NCI-H748 treated with DMSO at 0.1 percent for 48 hours (cell line): ENCODE measurements at regions not wholly inside any gene's neighbourhood (a gene's known extent, or its start where the extent isn't known, plus 50 kb on each side); places are given as distances from the start of the nearest gene placed in this dataset.

Experiments used
- DNase-seq: peaks from one replicate; lab custom pipeline; 2025; lab: John Stamatoyannopoulos, UW

DNA sequence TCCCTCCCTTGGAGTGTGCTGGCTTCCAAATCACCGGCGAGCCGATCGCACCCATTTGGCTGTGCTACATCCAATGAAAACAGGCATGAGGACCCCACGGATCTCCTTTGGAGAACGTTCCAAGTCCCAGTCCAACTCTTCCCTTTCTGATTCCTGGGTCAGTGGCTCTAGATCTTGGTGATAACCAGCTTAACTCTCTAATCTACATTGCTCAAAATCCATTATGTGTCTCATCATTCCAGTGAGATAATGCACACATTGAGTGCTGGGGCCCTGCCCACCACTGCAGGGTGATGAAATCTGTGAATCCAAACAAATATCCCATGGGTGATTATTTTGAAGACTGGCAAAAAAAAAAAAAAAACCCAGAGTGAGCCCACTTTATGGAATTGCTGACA, 232.7 kb upstream of the COPS8 start:
- DNase-seq, result no peak

DNA sequence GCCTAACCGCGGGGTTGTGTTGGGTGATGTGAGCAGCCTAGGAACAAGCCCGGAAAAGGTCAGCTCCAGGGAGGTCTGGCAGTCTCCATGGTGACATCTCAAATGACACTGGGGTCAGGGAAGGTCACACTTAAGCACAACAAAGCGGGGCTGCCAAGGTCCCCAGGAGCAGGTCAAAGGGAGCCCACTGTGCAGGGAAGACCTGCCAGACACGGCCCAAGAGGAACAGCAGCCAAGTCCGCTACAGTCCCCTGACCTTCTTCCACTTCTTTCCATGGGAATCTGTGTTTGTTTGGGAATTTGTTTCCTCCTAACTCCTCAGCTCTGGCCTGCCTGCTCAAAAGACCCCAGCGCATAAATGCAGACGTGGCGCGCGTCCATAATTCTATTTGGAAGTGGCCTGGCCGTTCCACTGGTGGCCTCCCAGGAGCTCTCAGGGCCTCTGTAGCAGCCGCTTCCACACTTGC, 232.1 kb upstream of the COPS8 start:
- no peak for DNase-seq

DNA sequence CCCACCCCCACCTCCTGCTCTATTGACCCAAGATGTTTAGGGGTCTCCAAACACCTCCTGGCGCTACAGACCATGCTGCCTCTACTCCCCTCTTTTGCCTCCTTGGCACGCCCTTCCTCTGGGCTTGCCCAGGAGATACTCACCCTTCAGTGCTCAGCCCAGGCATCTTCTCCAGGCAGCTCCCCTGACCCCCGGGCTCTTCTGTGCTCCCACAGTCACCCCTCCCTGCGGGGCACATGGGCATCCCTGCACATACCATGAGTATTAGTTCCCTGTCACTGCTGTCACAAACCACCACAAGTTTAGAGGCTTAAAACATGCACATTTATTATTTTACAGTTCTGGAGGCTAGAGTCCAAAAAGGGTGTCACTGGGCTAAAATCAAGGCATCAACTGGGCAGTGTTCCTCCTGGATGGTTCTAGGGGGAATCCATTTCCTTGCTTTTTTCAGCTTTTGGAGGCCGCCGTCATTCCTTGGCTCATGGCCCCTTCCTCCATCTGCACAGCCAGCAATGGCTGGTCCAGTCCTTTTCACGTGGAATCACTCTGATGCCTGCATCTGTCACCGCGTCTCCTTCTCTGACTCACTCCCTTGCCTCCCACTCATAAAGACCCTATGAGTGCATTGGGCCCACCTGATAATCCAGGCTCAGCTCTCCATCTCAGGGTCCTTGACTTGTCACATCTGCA, 230.4 kb upstream of the COPS8 start:
- DNase-seq, result no peak

DNA sequence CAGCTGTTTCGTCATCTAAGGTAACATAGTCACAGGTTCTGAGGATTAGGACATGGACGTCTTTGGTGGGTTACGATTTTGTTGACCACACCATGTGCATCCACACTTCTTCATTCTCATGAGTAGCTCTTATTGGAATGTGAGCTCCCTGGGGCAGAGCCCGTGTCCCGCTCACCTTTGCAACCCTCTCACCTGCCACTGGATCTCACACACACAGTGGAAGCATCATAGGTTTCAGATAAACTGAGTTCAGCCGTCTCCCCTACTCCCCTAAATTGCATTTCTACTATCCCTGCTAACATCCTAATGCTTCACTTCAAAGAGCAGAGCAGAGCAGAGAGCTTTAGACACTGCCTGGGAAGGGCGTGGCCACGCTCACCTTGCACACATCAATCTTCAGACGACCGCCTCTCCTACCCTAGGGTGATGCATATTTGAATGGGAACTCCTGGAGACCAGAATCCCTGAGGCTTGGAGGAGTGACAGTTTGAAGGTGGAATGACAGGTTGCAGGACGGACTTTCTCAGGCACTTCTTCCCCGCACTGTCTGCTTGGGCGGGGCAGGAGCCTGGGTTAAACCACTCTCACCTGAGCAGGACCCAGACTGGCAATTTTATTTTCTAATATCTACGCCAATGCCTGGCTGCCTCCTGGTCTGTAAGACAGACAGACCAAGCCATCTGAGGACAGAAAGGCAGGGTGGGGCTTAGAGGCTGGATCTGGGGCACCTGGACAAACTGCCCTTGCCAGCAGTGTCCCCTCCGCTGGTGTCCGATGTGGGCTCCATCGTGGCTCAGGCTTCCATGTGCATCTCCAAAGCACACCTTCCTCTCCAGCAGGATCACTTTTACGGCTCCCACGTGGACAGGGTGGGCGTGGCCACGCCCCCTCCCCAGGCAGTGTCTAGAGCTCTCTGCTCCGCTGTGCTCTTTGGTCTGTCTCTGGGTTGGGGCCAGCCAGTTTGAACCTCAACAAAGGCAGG, 229.5 kb upstream of the COPS8 start:
- no peak for DNase-seq

DNA sequence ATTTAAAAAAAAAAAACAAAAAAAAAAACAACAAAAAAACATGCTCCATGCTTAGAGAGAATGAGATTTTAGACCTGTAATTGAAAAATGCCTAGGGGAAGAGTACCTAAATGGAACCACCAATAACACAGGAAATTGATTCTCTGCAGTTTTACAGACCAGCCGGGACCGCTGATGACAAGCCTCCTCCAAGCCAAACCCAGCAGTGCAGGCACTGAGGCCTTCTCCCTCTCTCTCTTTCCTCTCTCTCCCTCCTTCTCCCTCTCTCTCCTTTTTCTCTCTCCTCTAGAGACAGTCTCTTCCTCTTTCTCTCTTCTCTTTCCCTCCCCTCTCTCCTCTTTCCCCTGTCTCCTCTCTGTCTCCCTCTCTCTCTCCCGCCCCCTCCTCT, 228.8 kb upstream of the COPS8 start:
- no peak for DNase-seq

DNA sequence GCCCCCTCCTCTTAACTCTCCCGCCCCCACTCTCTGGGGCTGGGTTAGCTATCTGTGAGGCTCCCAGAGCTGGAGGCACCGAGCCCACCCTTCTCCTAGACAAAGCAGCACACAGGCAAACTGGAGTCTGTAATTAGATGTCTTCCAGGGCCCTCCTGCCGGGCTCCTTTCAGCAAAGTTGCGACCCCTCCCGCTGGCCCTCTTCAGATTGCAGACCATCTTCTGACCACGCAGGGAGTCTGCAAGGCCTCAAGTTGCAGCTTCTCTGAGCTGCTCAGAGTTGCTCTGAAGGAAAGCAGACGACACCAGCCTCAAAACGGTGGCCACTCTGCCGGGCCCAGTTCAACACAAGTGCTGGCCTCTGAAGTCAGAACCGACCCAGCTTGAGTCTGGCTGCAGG, 228.4 kb upstream of the COPS8 start:
- DNase-seq, result no peak

DNA sequence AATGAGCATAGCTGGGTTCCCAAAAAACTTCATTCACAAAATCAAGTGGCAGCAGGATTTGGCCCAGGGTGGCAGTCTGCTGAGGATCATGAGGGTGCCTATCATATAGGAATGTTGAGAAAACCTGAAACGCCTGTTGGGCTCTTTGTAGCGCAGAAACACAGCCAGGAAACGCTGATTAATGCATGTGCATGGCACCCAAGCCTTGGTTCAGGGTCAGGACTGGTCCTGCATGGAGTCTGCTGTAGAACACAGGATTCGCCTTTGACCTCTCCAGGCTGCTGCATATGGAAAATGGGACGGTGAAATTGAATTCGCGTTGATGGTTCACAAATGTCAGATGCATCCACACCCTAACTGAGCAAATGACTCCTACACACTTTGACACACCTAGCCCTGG, 227.9 kb upstream of the COPS8 start:
- no peak for DNase-seq

DNA sequence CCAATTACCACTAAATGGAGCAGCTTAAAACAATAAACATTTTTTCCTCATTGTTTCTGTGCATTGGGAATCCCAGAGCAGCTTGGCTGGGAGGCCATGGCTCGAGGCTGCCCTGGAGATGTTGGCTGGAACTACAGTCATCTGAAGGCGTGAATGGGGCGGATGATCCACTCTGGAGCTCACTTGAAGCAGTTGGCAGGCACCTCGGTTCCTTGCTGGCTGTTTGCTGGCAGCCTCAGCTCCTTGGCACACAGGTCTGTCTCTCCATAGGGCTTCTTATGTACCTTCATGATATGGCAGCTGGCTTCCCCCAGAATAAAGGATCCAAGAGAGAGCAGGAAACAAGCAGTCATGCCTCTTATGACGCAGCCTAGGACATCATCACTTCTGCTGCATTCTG, 227.0 kb upstream of the COPS8 start:
- DNase-seq, result no peak

DNA sequence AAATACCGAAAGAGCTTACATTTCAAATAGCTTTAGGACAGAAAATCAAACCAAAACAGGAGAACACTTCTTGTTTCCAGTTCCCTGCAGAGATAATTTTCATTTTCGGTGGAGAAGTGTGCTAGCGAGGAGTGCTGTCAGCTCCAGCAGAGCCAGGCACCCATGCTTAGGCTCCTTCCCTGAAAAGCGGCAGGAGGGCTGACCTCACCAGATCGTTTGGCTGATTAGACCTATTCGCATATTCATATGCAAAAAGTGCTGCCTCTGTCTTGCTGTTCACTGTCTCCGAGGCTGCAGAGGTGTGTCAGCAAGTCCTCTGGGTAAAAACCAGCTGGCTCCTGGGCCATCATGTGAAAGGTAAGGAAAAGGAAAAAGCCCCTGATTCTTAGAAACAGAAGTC, 225.8 kb upstream of the COPS8 start:
- no peak for DNase-seq

DNA sequence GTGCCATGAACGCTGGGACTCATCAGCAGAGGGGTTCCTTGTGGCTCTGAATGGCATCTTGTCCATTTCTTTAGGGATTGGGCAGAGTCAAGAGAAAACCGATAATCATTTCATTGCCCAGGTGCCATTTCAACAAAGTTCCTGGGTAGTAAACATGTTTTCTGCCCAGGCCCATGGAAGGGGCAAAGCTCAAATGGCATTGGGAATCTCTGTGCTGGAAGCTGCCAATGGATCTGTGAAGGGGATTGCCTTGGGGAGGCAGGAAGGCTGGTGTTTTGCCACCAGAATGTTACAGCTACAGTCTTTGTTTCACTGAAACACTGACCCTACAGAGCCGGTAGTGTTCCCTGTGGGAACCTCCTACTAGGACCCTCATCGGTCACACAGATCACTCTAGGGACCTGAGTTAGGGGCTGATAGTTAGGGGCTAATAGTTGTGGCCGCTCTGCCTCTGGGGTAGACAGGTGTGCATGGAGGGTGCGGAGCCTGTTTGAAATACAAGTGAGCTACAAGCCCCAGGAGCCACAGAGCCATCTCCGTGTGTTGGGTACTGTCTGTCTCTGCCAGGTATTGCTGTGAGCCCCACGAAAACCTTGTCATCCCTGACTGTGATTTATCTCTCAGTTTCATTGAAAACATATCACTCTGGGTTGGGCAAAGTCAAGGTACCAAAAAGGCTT, 224.4 kb upstream of the COPS8 start:
- no peak for DNase-seq

DNA sequence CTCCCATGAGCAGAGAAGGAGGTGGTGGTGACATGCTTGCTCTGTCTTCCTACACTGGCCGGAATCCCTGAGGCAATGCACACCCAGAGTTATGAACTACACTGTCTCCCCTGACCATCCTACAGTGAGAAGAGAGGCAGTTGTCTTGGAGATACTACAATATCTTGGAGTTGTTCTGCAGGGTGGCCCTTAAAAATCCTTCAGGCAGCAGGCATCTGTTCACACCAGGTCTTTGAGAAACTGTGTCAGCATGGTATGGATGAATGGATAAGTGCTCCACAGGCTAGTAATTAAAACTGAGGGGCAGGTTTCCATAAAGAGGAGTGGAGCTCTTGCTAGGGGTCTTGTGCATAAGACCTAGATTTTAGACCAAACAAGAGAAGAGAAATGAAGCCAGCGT, 223.7 kb upstream of the COPS8 start:
- DNase-seq, result no peak

DNA sequence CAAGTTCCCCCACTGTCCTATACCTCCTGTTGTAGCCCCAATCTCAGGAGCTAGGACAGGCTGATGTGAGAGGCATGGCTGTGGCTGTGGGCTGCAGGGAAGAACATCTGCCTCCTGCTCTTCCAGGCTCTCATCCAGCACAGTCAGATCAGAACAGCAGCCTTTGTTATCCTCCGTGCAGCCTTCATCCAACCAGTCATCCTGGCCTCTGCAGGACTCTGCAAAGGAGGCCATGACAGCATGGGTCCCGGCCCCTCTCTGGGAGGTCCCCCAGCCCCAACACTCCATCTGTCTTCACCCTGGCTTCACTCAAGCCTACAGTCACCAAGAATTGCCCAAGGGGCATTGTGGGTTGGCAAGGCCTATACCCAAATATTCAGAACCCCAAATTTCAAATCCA, 223.2 kb upstream of the COPS8 start:
- no peak for DNase-seq

DNA sequence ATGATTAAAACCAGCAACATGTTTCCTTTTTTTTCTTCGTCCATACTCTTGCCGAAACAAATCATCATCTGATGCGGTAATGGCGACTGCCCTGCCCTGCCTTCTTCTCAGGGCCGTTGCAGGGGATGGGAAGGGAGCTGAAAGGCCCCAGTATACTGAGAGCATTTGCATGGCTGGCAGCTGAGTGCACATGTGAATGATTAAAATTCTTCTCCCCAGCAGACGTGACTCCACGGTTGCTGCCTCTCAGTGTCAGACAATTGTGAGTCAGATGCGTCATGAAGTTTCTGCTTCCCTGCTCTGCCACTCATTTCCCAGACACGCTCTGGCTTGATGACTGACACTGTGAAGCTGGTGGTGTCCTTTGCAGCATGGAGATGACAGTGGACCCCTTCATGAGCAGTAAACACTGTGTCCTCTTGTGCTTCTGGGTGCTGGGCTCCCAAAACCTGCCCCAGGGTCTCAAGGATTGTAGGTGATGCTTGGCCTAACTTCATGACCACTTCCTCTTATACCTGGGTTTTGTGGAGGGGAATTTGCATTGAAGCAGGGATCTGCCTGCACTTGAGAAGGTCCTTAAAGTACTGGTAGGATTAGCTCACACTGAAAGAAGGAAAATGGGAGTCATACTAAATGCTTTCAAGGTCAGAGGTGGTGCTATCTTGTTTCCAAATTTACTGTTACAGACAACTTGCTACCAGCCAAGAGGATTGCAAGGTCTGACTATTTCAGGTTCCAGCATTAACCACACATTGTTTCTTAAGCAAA, 222.5 kb upstream of the COPS8 start:
- no peak for DNase-seq

DNA sequence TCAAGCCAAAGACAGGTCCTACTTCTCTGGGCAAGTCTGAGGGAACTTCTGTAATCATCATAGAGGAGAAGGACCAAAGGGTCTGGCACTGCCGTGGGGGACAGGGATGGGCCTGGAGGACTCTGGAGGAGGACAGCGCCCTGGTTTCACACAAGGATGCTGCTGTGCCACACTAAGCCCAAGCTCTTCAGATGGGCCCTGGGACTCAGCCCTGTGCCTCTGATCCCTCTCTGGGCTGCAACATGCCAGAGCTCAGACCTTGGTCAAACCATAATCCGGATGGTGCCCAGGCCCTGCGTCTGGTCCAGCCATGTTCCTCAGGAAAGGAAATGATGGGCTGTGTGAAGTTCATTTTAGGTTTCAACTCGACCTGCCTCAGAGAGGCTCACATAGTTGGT, 222.0 kb upstream of the COPS8 start:
- DNase-seq, result no peak

DNA sequence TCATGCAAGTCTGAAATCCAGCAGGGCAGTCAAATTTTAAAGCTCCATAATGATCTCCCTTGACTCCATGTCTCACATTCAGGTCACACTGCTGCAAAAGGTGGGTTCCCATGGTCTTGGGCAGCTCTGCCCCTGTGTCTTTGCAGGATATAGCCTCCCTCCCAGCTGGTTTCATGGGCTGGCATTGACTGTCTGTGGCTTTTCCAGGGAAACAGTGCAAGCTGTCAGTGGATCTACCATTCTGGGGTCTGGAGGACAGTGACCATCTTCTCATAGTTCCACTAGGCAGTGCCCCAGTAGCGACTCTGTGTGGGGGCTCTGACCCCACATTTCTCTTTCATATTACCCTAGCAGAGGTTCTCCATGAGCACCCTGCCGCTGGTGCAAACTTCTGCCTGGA, 220.6 kb upstream of the COPS8 start:
- DNase-seq, result no peak

DNA sequence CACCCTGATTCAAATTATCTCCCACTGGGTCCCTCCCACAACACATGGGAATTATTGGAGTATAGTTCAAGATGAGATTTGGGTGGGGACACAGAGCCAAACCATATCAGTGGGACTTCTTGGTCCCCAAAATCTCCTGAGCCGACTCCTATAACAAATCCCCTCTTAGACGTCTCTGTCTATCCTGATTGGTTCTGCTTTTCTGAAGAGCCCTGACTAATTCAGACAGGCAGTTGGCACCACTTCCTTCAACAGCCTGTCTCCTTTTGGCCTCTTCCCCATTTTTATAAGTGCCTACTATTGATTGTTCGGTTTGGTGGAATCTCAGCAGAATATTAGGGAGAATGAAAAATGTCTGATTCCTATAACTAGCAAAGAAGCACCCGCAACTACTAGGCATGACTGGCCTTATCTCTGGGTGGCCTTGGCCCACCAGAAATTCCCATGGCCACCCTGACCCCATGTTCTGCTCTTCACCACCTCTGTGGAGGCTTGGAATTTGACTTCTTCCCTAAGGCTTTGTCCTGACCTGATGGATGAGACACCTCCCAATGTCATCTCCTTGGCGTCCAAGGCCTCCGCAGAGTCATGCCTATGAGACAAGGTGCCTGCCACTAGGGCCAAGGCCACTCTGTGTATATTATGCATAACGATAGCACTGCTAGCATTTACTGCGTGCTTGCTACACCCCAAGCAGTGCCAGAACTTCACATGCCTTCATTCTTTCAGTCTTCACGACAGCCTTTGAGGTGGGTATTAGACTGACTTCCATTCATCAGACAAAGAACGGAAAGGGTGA, 218.9 kb upstream of the COPS8 start:
- DNase-seq, result no peak

DNA sequence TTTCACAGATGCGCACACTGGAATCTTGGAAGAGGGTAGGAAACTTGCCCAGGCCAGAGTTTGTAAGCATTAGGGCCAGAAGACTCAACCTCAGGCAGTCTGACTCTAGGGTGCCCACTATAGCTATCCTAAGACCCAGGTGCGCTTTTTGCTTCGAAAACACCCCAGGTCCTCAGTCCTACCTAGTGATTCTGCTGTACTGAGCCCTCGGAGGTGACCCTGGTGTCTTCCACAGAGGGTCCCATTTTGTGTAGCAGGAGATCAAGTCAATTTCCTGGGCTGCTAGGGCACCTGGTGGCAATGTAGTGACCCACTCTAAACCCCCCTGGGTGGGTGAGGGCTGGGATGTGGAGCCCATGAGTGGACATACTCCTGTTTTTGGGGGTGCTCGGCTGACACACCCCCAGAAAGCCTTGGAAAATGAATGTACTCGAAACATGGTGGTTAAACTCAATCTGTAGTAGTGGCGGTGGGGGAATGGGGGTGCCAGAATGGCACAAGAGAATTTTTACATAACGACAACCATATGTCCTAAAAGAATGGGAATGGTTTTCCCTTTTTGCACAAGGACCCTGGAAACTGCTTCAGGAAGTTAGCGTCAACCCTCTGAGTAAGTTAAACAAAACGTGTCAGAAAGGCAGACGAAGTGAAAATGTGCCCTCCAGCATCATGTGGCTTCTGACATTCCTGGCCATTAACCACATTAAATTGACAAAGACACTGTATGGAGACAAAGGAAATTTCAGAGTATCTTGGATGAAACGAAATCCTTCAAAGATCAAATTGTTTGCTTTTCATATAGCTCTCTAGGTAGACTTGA, 218.0 kb upstream of the COPS8 start:
- DNase-seq, result no peak

DNA sequence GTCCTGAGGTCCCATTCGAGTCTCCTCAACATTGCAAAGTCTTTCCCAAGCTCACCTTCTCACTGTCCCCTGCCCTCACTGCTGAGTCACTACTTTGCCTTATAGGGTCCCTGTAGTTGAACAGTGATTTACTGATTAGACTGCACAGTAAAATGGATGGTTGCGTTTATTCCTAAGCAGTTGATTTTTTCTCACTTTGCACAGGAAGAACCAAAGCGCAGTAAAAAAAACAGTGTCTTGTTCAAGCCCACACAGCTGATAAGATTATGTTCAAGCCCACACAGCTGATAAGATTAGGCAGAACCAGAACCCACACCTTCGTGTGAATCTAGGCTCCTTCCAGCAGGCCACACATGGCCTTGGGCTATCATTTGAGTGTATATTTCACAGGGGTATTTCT, 215.3 kb upstream of the COPS8 start:
- DNase-seq, result no peak

DNA sequence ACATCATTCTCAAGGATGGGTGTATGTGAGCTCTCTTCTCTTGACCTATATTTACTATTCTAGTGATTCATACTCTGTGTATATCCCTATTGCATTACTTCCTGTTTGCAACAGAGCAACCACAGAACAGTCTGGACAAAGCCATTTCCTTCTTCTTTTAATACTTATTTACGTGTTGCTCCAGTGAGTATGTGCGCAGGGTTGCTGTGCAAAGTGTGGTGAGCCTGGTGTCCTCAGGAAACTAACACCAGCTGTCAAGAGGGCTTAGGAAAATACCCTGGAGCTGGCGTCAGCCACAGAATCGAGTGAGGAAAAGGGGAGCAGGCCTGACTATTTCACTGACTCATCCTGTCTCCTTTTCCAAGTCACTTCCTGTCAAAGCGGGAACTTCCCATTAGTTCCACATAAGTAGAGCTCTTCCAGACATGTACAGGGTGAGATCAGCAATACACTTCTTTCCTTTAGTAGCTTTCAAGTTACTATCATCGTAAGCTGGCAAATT, 214.1 kb upstream of the COPS8 start:
- DNase-seq, result no peak

DNA sequence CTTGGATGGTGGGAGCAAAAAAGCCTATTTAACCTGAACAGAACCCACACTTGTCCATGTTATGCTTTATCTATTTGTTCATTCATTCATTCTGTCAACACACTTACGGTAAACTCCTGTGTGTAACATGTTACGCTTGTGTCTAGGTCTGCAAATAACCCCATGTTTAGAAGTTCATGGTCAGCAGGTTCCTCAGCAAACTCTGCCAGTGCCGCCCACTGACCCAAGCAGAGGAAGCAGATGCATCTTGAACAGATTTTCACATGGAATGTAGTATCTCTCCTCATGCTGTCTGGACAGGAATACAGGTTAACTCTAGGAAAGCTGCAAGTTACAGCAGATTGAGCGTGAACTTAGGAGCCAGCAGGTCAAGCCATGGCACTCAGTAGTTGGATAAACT, 213.7 kb upstream of the COPS8 start:
- no peak for DNase-seq
